ENCODE measurements at regions not wholly inside any gene's neighbourhood (a gene's known extent, or its start where the extent isn't known, plus 50 kb on each side); places are given as distances from the start of the nearest gene placed in this dataset.

GRCh38 chr5:156271569-156271968 is 55.4 kb upstream of the SGCD start:
- DNase-seq (ENCODE audit: low spot score): no peak

GRCh38 chr5:156272139-156272538 is 54.8 kb upstream of the SGCD start:
- no peak for DNase-seq (ENCODE audit: low spot score)

- no peak for DNase-seq (ENCODE audit: low spot score)
These were observed 53.6 kb upstream of the SGCD start for GRCh38 chr5:156273325-156273724.

- no peak for DNase-seq (ENCODE audit: low spot score)
These were observed 52.5 kb upstream of the SGCD start for GRCh38 chr5:156274453-156274852.
